ENCODE measurements at regions not wholly inside any gene's neighbourhood (a gene's known extent, or its start where the extent isn't known, plus 50 kb on each side); places are given as distances from the start of the nearest gene placed in this dataset.

GRCh38 chr15:98437752-98438151, 210.6 kb upstream of the IGF1R start:
- TF ChIP-seq CTCF (conservative IDR thresholded peaks at IDR 0.05 in 1 of 2, IDR thresholded peaks at IDR 0.05 in 1 of 2; ENCODE audit: low read depth in 1 of 2, low read length in 2 of 2): no peak
- no peak for TF ChIP-seq EZH2 (IDR thresholded peaks at IDR 0.05; ENCODE audit: low read length, missing control alignments)
